Cardiac fibroblast (primary cell): ENCODE measurements at regions not wholly inside any gene's neighbourhood (a gene's known extent, or its start where the extent isn't known, plus 50 kb on each side); places are given as distances from the start of the nearest gene placed in this dataset.

ENCODE experiments used
- DNase-seq, 2 donors: peaks; one replicate each; pipeline versions ENCODE4 v3.0.0 to v3.0.0-alpha.2; 2010; ENCODE audit warnings: low read depth in 2 of 2
- H3K4me3 ChIP-seq, 2 donors: replicated peaks in 1 of 2; 1 replicate in 1 of 2; 2 replicates in 1 of 2; pipeline ENCODE4 v1.5.1; 2011; ENCODE audit warnings: low read depth in 2 of 2, low read length in 2 of 2, mild to moderate bottlenecking in 2 of 2, moderate library complexity in 1 of 2
- TF ChIP-seq, protein P1 (sequence below): IDR thresholded peaks from one replicate; pipeline ENCODE4 v1.5.1; 2011; ENCODE audit warnings: low read depth, mild to moderate bottlenecking, low read length, inconsistent platforms

DNA sequence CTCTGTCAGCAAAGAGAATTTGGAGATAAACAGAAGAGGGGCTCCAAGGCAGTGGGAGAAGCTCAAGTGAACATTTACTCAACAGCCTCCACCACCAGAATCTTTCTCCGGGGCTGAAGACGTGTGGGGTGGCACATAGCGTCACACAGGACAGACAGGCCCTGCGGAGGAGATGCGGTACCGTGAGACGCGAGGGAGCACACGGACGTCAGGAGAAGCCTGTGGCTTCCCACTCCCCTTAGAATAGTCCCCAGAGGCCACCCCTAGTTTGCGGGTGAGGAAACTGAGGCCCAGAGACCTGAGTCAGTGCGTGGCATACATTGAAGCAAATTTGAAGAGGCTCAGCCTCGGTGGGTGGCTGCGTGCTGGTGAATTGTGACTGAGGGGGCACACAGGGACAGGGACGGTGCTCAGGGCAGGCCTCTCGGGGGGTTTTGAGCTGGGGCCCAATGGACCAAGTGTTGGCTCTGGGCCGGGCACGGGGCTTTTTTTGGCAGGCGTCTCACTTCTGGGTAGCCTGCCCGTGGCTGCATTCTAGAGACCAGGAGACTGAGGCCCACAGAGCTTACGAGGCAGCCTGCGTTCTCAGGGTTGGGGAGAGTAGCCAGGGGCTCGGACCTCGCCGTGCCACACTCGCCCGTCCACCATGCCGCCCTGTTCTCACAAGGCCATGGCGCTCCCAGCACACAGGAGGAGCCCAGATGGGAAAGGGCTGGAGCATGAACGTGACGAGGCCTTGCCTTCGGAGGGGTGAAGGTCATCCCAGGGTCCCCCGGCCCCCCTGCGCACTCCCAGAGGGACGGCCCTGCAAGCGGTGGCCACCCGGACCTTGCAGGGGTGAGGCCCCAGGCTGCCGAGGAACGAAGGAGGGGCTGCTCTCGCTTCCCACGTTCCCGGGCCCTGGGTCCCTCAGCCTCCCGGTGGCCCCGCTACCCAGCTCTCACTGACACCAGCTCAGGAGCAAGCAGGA is 220.6 kb downstream of the C9orf50 start:
- TF ChIP-seq, protein P1, sequence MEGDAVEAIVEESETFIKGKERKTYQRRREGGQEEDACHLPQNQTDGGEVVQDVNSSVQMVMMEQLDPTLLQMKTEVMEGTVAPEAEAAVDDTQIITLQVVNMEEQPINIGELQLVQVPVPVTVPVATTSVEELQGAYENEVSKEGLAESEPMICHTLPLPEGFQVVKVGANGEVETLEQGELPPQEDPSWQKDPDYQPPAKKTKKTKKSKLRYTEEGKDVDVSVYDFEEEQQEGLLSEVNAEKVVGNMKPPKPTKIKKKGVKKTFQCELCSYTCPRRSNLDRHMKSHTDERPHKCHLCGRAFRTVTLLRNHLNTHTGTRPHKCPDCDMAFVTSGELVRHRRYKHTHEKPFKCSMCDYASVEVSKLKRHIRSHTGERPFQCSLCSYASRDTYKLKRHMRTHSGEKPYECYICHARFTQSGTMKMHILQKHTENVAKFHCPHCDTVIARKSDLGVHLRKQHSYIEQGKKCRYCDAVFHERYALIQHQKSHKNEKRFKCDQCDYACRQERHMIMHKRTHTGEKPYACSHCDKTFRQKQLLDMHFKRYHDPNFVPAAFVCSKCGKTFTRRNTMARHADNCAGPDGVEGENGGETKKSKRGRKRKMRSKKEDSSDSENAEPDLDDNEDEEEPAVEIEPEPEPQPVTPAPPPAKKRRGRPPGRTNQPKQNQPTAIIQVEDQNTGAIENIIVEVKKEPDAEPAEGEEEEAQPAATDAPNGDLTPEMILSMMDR, result no peak
- no peak for DNase-seq
- H3K4me3 ChIP-seq, result no peak overlapping the region

DNA sequence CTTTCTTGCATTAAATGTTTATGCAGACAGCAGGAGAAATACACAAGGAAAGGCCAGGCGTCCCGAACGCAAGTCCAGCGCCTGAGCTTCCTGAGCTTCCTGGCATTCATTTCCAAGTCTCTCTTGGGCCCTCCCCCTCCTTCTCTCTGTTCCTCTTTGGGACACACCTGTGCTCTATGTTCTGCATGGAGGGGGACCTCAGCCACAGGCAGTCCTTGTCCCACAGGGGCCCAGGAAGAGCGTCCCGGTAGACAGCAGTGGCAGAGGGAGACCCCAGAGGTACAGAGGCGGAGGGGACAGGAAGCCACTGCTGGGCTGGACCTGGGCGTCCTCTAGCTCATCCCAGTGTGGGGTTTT is 221.3 kb downstream of the C9orf50 start:
- TF ChIP-seq, protein P1, result no peak
- H3K4me3 ChIP-seq, result no peak overlapping the region
- no peak for DNase-seq

- no peak overlapping the region for H3K4me3 ChIP-seq
- TF ChIP-seq, protein P1, result no peak
- DNase-seq, result no peak
Measured at GRCh38 chr9:129398961-129399633, 221.0 kb upstream of the IER5L start.

GRCh38 chr9:129398101-129398960 is 220.3 kb upstream of the IER5L start:
- no peak overlapping the region for H3K4me3 ChIP-seq
- TF ChIP-seq, protein P1, result no peak
- no peak for DNase-seq

- no peak overlapping the region for H3K4me3 ChIP-seq
- TF ChIP-seq, protein P1, result no peak
- no peak for DNase-seq
Measured at GRCh38 chr9:129397335-129397734, 219.3 kb upstream of the IER5L start.

GRCh38 chr9:129396365-129396708 is 218.3 kb upstream of the IER5L start:
- TF ChIP-seq, protein P1, result no peak
- H3K4me3 ChIP-seq, result no peak overlapping the region
- DNase-seq, result no peak
